ENCODE measurements at regions not wholly inside any gene's neighbourhood (a gene's known extent, or its start where the extent isn't known, plus 50 kb on each side); places are given as distances from the start of the nearest gene placed in this dataset.
"Not testable (repeated sequence)": the region's sequence is repeated elsewhere in the genome, so short reads cannot be mapped to it uniquely, and the experiment has no call there.

DNA sequence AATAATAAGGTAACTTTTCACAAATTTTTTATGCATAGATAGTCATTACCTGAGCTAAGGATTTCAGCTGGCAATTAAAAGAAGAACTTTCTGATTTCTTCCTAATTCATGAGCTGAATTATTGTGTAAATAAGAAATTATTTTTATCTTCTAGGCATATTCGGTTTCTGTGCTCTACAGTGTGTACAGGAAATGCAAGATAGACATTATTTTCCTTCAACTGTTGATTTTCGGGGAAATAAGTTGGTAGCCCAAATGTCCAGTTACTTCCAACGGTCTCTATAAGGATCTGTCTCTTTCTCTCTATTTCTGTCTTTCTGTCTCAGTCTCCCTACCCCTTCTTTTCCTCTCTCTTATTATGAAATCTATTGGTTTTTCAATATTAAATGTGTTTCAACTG, 137.3 kb upstream of the CLNK start:
- DNase-seq (ENCODE audit: low read depth) = no peak

DNA sequence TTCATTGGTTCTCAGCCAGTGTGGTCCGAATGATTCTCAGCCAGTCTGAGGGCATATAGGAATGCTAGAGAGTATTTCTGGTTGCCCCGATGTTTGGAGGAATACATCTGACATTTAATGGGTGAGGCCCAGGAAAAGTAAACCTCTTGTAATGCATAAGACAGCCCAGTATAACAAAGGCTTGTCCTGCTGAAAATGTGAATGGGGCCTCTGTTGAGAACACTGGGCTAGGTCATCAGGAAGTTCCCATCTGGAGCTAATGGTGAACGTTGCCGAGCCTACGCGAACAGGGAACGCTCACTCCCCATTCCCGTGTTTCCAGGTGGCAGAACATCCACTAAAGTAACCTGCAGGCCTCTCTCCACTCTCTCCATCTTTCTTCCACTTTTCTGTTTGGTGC, 132.0 kb upstream of the CLNK start:
- DNase-seq (ENCODE audit: low read depth) = no peak

DNA sequence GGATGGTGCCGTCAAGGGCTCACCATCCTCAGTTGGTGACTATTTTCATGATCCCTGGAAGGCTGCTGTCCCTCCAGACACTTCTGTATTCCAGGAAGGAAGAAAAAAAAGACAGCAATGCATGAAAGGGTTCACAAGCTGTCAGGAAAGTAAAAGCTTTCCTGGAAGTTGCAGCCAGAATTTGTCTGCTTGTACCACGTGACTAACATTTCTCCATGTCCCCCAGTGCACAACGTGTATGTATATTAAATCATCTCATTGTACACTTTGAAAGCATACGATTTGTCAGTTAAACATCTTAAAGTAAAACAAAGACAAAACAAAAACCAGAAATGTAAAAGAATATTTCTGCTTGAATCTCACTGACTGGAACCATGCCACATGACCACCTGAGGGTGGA, 127.4 kb upstream of the CLNK start:
- no peak for DNase-seq (ENCODE audit: low read depth)

DNA sequence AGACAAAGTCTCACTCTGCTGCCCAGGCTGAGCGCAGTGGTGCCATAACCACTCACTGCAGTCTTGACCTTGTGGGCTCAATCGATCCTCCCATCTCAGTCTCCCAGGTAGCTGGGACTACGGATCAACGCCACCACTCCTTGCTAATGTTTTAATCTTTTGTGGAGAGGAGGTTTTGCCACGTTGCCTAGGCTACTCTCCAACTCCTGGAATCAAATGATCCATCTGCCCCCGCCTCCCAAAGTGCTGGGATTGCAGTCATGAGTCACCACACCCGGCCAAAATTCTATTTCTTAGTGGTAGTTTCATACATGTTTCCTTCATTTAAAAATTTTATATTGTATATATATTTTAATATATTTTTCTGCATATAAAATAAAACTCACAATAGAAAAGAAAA, 125.8 kb upstream of the CLNK start:
- peak; percentile 15 for DNase-seq (ENCODE audit: low read depth)

DNA sequence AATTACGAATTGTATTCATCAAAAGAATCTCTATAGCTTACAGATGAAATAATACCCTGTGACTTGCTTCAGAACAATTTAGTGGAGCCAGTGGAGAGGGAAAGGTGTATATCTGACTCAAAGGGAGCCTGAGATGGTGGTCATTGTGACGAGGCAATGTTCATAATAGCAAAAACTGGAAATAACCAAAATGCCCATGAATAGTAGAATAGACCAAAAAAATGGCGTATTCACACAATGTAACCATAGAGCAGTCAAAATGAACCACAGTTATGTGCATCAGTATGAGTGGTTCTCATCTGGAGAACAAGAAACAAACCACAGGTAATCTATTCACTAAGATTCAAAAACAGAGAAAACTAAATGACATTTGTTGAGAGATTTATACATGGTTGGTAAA, 125.3 kb upstream of the CLNK start:
- DNase-seq (ENCODE audit: low read depth) = no peak

DNA sequence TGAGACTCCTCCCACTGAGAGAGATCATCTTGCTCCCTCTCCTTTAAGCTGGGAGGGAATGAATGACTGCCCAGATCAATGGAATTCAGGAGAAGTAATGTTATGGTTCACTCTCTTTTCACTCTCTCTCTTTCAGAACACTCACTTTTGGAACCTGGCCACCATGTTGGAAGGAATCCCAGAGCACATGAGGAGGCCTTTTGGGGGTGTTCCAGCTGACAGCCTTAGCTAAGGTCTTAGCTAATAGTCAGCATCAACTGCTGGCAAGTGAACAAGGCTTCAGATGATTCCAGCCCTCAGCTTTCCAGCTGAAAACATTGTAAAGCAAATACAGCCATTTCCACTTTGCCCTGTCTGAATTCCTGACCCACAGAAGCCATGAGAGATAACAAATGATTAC, 124.0 kb upstream of the CLNK start:
- DNase-seq (ENCODE audit: low read depth) = peak; percentile 81

DNA sequence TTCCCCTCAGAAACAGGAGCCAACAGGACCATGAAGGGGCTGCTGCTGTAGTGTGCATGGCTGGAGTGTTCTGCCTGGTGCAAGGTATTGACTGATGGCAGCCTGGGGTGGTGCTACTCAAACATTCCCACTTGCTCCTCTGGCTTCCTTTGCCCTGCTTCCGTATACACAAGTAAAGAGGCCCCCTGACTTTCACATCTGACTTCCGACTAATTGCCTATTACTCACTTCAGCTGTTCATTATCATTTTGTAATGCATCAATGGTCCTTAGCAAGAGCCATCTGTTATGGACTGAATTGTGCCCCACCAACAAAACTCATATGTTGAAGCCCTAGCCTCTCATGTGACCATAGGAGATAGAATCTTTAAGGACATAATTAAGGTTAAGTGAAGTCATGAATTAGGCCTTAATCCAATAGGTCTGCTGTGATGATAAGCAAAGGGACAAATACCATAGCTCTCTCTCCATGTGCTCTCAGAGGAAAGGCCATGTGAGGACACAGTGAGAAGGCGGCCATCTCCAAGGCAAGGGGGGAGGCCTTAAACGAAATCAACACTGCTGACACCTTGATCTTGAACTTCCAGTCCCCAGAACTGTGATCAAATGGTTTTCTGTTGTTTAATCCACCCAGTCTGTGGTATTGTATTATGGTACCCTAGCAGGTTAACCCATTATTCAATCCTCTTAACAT, 122.5 kb upstream of the CLNK start:
- DNase-seq (ENCODE audit: low read depth) = no peak

DNA sequence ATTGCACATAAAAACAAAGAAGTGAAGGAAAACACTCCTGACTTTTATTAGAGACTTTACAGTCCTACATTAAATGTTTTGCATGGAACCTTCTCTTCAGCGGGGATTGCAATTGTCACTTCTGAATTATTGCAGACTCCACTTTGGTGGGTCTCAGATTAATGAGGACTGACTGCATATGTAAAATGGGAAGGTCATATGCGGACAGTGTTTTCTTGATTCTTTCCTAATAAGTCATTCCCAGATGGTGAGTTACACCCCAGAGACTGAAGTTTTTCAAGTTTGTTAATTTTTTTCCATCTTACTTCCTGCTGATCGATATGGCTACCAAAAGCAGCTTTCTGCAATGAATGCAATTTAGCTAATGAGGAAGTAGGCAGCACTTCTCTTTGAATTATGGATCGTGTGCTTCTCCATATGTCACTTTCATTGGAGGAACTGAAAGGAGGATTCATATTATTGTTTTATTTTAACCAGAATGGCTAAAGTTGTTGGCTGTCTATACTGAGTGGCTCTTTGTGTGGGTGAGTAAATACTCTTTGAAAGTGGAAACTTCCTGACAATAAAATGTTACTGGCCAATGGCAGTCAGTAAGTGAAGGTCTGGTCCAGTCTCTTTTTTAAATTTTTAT, 119.3 kb upstream of the CLNK start:
- no peak for DNase-seq (ENCODE audit: low read depth)

DNA sequence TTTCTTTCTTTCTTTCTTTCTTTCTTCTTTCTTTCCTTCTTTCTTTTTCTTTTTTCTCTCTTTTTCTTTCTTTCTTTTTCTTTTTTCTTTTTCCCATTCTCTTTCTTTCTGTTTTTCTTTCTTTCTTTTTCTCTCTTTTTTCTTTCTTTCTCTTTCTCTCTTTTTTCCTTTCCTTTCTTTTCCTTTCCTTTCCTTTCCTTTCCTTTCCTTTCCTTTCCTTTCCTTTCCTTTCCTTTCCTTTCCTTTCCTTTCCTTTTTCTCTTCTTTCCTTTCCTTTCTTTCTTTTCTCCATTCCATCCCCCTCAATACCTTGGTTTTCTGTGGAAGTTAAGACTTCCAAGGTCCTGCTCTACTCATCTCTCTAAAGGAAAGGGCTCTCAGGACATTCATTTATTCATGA, 102.8 kb upstream of the CLNK start:
- DNase-seq (ENCODE audit: low read depth) = no peak

DNA sequence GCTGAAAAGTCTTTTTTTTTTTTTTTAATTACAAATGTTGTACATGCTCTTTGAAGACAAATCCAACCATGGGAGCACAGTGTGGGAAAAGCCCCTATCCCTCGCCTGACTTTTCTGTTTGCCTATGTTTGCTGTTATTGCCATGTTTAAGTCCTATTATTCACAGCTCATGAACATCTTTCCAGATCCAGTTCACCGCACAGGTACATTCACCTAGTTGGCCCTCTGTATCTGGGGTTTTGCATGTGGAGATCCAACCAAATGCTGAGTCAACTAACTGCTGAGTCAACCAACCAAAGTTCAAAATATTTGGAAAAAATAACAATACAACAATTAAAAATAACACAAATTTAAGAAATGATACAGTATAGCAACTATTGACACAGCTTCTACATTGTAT, 100.1 kb upstream of the CLNK start:
- no peak for DNase-seq (ENCODE audit: low read depth)

DNA sequence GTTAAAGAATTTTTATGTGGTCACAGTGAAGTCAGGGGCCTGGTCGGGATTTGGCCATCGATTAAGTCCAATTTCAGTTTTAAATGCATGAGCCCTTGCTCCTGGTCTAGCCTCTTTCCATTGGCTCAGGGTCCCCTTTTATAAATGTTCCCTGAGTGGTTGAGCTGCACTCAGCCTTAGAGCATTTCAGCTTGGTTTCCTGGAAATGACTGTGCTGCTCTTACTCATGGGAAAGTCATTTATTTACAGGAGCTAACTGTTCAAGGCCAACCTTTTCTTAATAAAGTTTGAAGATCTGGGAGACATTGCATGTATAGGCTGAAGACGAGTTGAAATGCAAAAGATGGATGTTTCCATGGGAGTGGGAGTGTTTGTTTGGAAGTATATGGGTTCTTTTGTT, 98.8 kb upstream of the CLNK start:
- DNase-seq (ENCODE audit: low read depth) = peak; percentile 57

DNA sequence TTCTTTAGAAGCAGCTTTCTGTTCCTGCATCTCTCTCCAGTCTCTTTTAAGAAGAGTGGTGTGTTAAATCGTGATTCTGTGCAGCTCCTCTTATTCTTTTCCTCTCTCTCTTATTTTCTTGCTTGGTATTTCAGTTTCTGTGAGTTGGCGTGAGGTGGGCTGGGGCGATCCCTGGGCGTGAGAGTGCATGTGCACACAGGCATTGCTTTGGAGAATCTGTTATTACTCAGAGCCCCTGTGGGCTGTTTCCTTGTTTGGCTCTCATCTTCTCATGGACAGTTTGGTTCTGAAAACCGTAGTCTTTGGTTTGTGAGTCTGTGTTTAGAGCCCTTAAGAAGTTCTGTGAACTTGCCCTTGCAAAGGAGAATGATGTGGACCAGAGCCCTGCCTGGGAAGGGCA, 97.2 kb upstream of the CLNK start:
- no peak for DNase-seq (ENCODE audit: low read depth)

DNA sequence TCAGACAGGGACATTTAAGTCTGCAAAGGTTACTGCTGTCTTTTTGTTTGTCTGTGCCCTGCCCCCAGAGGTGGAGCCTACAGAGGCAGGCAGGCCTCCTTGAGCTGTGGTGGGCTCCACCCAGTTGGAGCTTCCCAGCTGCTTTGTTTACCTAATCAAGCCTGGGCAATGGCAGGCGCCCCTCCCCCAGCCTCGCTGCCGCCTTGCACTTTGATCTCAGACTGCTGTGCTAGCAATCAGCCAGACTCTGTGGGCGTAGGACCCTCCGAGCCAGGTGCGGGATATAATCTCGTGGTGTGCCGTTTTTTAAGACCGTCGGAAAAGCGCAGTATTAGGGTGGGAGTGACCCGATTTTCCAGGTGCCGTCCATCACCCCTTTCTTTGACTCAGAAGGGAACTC, 96.2 kb upstream of the CLNK start:
- DNase-seq (ENCODE audit: low read depth) = not testable (repeated sequence)

DNA sequence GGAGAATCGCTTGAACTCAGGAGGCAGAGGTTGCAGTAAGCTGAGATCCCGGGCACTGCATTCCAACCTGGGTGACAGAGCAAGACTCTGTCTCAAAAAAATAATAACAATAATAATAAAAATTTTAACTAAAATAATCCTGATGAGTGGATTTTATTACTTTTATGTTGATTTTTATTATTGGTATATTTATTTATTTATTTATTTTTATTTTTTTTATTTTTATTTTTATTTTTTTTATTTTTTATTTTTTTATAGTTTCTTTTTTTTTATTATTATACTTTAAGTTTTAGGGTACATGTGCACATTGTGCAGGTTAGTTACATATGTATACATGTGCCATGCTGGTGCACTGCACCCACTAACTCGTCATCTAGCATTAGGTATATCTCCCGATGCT, 90.6 kb upstream of the CLNK start:
- DNase-seq (ENCODE audit: low read depth) = not testable (repeated sequence)

DNA sequence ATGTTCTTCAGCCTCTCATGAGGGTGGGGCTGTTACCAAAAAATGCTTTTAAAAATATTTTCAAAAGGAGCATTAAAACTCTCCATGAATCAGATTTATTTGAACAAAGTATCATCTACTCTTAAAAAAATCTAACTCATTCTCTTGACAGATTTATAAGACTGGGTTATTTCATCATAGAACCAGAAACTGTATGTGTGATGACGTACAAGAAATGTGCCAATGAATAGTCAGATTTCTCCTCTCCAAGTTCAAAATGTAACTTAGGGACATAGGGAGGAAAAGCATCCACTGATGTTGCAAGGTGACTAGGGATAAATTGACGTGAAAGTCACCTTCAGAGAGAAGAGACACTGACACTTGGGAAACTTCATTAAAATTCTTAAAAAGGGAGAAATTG, 89.1 kb upstream of the CLNK start:
- no peak for DNase-seq (ENCODE audit: low read depth)

DNA sequence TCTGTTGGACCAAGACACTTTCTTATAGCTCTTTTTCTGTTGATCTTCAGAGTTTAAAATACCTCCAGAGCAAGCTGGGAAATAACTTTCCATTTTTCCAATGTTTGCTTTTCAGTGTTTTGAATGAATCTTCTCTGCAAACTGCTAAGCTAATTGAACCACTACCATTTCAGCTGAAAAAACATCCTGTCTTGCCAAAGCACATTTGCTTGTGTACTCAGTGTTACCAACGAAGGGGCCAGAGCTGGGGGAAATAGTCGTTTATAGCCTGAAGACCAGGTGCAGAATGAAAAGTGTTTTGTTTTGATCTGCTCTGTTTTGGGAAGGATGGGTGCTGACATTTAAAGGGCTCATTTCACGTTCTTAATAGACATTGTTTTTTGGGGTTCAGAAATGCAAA, 88.4 kb upstream of the CLNK start:
- no peak for DNase-seq (ENCODE audit: low read depth)

DNA sequence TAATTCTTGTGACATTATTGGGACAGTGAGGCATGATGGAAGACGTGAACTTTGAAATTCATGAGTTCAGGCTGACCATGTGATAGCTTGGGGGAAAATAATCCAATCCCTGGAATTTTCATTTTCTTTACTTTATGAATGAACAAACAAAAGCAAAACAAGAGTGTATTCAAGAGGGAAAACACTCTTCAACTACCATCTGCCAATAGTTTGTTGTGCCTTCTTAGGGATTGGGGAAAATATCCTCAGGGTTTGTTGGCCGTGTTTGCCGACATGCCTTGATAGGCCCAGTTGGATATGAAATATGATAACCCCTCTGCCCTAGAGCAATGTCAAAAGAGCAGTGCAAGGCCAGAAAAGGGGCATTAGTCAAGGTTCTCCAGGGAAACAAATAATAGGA, 80.8 kb upstream of the CLNK start:
- no peak for DNase-seq (ENCODE audit: low read depth)

DNA sequence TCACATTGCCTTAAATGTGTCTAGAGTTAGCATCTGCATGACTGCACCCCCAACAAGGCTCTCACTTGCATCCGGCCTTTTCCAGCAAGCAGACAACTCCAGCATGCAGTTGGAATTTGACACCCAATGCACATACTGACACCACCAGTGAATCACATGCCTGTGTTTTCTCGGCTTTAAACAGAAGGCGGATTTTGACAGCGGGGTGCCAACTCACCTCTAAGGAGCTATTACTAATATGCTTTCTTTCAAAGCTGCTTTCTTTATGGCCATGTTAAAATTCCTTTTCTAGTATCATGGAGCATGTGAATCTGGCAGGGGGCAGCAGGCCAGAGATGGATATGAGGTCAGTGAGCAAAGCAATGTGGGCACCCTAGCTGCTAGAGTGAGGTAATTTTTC, 78.0 kb upstream of the CLNK start:
- peak; percentile 51 for DNase-seq (ENCODE audit: low read depth)

DNA sequence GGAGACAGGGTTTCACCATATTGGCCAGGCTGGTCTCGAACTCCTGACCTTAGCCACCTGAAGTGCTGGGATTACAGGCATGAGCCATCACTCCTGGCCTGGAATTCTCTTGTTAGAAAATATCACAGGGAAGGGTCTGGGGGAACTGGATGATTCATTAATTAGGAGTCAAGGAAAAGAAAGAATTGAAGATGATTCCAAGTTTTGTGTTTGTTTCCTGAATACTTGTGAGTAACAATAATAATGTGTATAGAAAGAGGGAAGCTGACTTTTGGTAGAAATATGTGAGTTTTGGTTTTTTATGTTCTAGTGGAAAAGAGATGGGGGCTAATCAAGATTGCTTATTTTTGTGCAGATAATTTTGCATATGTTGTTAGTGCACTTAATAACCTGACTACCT, 77.3 kb upstream of the CLNK start:
- DNase-seq (ENCODE audit: low read depth) = no peak

DNA sequence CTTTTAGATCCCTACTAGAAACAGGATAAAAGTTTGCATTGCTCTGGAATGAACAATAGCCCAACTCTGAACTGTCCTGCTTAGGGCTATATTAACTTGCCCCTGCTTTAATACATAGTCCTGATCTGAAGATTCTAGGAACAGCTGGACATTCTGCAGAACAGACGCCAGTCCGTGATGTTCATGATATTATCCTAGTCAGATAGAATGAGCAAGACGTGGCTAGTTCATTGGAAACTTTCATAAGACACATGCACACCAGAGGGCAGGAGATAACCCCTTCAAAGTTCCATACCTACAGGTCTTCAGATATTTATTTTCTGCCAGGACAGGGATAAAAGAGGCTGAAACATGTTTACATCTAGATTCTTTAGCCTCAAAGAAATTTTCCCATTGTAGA, 75.5 kb upstream of the CLNK start:
- no peak for DNase-seq (ENCODE audit: low read depth)

DNA sequence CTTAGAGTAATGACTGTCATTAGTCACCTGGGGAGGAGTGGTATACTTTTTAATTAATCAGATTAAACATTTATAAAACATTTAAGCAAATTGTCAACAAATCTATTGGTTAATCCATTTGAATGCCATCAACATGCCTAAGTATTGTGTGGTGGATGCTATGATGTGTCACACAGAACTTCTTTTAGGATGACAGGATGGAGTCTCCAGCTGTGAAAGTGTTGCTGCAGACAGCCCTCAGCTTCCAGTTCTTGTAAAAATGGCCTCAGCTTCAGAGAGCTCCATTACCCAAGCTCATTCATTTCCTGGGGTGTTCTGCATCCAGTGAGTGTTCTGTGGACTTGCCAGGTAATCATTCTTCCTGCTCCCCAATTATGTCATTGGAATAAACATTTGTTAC, 74.3 kb upstream of the CLNK start:
- DNase-seq (ENCODE audit: low read depth) = no peak

DNA sequence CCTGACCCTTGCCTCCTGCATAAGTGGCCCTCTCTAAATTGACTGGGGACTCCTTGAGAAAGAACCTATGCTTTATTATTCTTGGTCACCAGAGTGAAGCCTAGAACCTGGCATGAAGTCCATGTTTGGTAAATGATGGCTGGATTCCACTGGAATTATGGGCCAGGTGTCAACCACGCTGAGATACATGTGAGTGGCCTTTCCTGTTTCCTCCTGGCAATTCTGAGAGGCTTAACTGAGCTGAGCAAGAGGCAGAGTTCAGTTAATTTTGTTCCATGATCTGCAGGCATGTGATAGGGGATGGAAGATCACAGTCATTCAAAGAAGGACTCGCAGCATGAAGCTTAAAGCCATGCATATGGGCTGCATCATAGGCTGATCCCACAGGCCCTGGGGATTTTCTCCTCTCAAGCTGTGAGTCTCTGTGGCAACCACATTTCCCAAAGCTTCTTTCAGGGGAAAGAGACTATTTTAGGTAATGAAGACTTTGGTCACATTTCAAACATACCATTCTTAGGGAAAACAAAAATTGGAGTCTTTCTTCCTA, 69.4 kb upstream of the CLNK start:
- DNase-seq (ENCODE audit: low read depth) = no peak

DNA sequence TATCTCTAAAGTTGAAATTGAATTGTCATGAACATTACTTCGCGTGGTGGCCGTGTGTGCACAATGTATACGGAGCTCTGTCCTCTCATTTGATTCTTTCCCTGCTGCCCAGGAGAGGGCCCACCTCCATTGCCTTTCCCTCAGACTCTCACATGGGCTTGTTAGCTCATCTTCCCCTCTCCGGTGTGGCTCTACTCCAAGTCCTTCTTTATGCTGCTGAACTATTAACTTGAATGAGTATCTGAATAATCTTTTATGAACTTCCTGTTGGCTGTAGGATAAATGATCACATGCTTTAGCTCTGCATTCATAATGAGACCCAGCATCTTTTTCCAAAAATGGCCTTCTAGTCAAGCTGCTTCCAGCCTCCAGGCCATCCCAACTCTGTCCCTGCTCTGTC, 68.8 kb upstream of the CLNK start:
- DNase-seq (ENCODE audit: low read depth) = no peak

DNA sequence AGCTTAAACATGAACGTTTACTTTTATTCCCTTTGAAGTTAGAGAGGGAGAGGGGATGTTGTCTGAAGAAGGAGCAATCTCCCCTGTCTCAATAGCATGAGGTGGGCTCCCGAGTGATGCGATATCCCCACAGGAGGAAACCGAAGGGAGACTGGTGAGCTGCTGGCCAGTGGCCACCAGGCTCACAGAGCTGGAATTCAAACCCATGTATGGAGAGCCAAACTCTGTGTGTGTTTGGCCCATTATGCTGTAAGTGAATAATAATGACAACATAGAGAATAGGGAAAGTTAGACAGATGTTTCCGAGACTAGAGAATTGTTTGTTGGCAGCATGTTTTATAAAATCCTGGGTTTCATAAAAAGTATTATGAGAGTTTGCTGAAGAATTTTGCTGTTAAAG, 66.1 kb upstream of the CLNK start:
- no peak for DNase-seq (ENCODE audit: low read depth)

Measured in stromal cell of bone marrow (primary cell).